ENCODE measurements at regions not wholly inside any gene's neighbourhood (a gene's known extent, or its start where the extent isn't known, plus 50 kb on each side); places are given as distances from the start of the nearest gene placed in this dataset.

- Histone ChIP-seq H3K79me2 (ENCODE audit: insufficient read depth, low read length) (no peaks in the 10 kb centered on the region), H3K18ac (ENCODE audit: insufficient read length, low read depth, low read length) (no peak overlapping the region), H3K4ac (ENCODE audit: low read depth, low read length) (no peak overlapping the region), H2AFZ (ENCODE audit: low read length) (no peak overlapping the region), H3K4me1 (ENCODE audit: insufficient read depth, low read length) (no peaks in the 10 kb centered on the region), H3K9me3 (ENCODE audit: control insufficient read depth, low read depth, low read length) (no peaks in the 10 kb centered on the region), H2BK120ac (ENCODE audit: low read depth, low read length, poor library complexity, severe bottlenecking) (no peak overlapping the region), H4K8ac (replicated peaks; ENCODE audit: insufficient read length, low read depth, low read length) (no peak overlapping the region), H2BK12ac (ENCODE audit: insufficient read length, low read depth, low read length) (no peak overlapping the region), H2BK20ac (ENCODE audit: low read depth, low read length, poor library complexity, severe bottlenecking) (no peak overlapping the region), H3K14ac (ENCODE audit: insufficient read depth, low read length) (no peak overlapping the region), H2AK5ac (ENCODE audit: insufficient read length, low read length) (no peak overlapping the region), H4K91ac (ENCODE audit: insufficient read length, low read depth, low read length) (no peak overlapping the region), H4K5ac (ENCODE audit: insufficient read length, low read depth, low read length) (no peak overlapping the region), H3K4me2 (ENCODE audit: insufficient read depth, insufficient read length, low read length) (no peak overlapping the region), H2BK5ac (ENCODE audit: insufficient read length, low read length) (no peak overlapping the region), H3K79me1 (ENCODE audit: insufficient read depth, low read depth, low read length, poor library complexity, severe bottlenecking) (no peaks in the 10 kb centered on the region), H3K27ac (ENCODE audit: insufficient read length, low read depth, low read length) (no peak overlapping the region), H4K20me1 (ENCODE audit: control insufficient read depth, insufficient read depth, insufficient read length) (no peaks in the 10 kb centered on the region), H3K56ac (ENCODE audit: insufficient read length, low read depth, low read length) (no peak overlapping the region), H3K27me3 (ENCODE audit: insufficient read depth, low read length) (no peaks in the 10 kb centered on the region), H3K9ac (ENCODE audit: extremely low read depth, insufficient read length, low read length) (no peak overlapping the region), H3T11ph (ENCODE audit: low read length) (no peak overlapping the region), H2BK15ac (ENCODE audit: low read depth, low read length) (no peak overlapping the region), H3K23ac (ENCODE audit: insufficient read length, low read depth, low read length) (no peak overlapping the region), H3K23me2 (ENCODE audit: insufficient read length, low read depth, low read length, poor library complexity, severe bottlenecking) (no peaks in the 10 kb centered on the region)
- no peak overlapping the region for H3K4me3 Mint-ChIP-seq
- H3K4me1 Mint-ChIP-seq: peaks cover 7% of the 10 kb centered on the region in 2 experiments; a peak in 3 of 4 replicates
- peaks cover 6% of the 10 kb centered on the region for H3K27me3 Mint-ChIP-seq (ENCODE audit: low read depth)
- no peak for DNase-seq
- no peak for TF ChIP-seq CTCF (conservative IDR thresholded peaks at IDR 0.05)
- H3K27ac Mint-ChIP-seq: no peak overlapping the region
- H3K9me3 Mint-ChIP-seq: peaks cover 22 to 25% of the 10 kb centered on the region in 2 experiments; a peak in 4 of 5 replicates
- peaks cover 5 to 9% (median 7%) of the 10 kb centered on the region in 3 experiments; a peak in 6 of 7 replicates for H3K36me3 Mint-ChIP-seq (ENCODE audit: insufficient read depth in 1 of 3, low read depth in 3 of 3)
- WGBS (ENCODE audit: extremely low coverage, insufficient read length, low lambda C conversion rate): no CpG with 5 or more reads among the region's 4 CpGs
These were observed 76.6 kb downstream of the CHRD start for GRCh38 chr3:184456476-184456875.
